ENCODE measurements at regions not wholly inside any gene's neighbourhood (a gene's known extent, or its start where the extent isn't known, plus 50 kb on each side); places are given as distances from the start of the nearest gene placed in this dataset.

GRCh38 chr18:65547046-65547445, 203.8 kb upstream of the CDH7 start:
- H3K36me3 ChIP-seq (ENCODE audit: insufficient read depth, low read length) = no peaks in the 10 kb centered on the region
- peaks cover 4% of the 10 kb centered on the region for H3K9me3 ChIP-seq (replicated peaks; ENCODE audit: low read length)
- no peaks in the 10 kb centered on the region for H3K27me3 ChIP-seq (ENCODE audit: control insufficient read depth, insufficient read depth, low read length)
- H3K4me2 ChIP-seq (ENCODE audit: low read length) = no peak overlapping the region
- H3K9ac ChIP-seq (ENCODE audit: low read depth, low read length) = no peak overlapping the region
- no peak overlapping the region for H3K4me3 ChIP-seq (ENCODE audit: low read length)
- H3K4me1 ChIP-seq (ENCODE audit: control insufficient read depth, insufficient read depth, low read length) = no peaks in the 10 kb centered on the region

DNA sequence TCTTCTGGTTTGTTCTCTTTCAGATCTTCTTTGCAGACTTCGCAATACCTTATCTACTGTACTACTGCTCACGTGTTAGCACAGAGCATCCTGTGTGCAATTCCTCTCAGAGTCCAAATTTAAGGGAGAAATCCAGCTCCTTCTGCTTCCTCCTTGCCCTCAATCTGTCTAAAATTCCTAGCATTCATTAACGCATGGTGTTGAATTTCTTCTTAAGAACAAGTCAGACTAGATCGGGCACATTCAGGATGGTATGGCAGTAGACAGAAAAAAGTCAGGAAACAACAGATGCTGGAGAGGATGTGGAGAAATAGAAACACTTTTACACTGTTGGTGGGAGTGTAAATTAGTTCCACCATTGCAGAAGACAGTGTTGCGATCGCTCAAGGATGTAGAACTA, 206.1 kb upstream of the CDH7 start:
- H3K9me3 ChIP-seq (replicated peaks; ENCODE audit: low read length) = peaks cover 4% of the 10 kb centered on the region
- no peak overlapping the region for H3K4me3 ChIP-seq (ENCODE audit: low read length)
- no peak overlapping the region for H3K9ac ChIP-seq (ENCODE audit: low read depth, low read length)
- H3K4me2 ChIP-seq (ENCODE audit: low read length) = no peak overlapping the region
- no peaks in the 10 kb centered on the region for H3K4me1 ChIP-seq (ENCODE audit: control insufficient read depth, insufficient read depth, low read length)
- no peaks in the 10 kb centered on the region for H3K36me3 ChIP-seq (ENCODE audit: insufficient read depth, low read length)
- H3K27me3 ChIP-seq (ENCODE audit: control insufficient read depth, insufficient read depth, low read length) = no peaks in the 10 kb centered on the region

DNA sequence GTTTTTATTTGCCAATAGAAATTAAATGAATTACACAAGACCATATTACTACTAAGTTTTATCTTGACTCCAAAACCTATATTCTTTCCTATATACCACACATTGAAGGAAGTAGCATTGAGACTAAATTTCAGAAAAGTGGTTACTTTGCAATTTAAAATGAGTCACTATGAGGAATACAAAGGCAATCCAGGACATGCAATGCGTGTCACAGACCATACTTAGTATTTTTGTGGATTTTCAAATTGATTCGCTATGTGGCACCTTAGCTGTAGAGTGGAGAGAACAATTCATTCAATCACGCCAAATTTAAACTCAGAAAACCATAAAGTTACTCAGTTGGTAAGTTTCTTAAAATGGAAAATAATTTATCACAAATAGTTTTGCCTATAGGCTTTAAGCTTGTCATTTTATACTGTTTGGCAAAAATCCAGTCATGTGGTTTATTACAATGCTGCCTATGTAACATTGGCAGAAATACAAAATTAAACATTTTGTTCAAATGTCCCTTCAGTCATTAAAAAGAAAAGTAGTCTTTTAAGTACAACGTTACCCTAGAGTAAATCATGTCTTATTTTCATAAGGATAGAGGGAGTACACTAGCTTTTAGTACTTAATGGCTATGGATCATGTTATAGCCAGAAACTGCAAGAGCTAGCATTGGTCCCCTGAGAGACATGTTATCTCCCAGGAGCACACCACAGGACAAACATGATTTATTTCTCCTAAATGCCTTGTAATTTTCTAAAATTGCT, 222.8 kb upstream of the CDH7 start:
- no peaks in the 10 kb centered on the region for H3K36me3 ChIP-seq (ENCODE audit: insufficient read depth, low read length)
- peaks cover 9% of the 10 kb centered on the region for H3K9me3 ChIP-seq (replicated peaks; ENCODE audit: low read length)
- no peak overlapping the region for H3K4me2 ChIP-seq (ENCODE audit: low read length)
- H3K4me3 ChIP-seq (ENCODE audit: low read length) = no peak overlapping the region
- no peaks in the 10 kb centered on the region for H3K4me1 ChIP-seq (ENCODE audit: control insufficient read depth, insufficient read depth, low read length)
- H3K27me3 ChIP-seq (ENCODE audit: control insufficient read depth, insufficient read depth, low read length) = no peaks in the 10 kb centered on the region
- no peak overlapping the region for H3K9ac ChIP-seq (ENCODE audit: low read depth, low read length)

GRCh38 chr18:65526099-65526498, 224.7 kb upstream of the CDH7 start:
- Histone ChIP-seq H3K9me3 (replicated peaks; ENCODE audit: low read length) (peaks cover 9% of the 10 kb centered on the region), H3K9ac (ENCODE audit: low read depth, low read length) (no peak overlapping the region)

DNA sequence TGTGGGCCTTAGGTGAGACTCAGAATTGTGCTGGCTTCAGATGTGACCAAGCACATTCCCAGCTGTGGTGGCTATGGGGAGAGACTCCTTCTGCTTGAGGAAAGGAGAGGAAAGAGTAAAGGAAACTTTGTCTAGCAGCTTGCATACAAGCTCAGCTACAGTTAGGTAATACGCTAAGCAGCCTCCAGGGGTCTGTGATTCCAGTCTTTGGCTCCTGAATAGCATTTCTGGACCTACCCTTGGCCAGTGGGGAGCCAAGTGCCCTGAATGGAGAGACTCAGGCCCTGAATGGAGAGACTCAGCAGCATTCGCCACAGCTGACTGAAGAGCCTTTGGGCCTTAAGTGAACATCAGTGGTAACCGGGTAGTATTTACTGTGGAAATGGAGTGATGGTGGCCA, 227.4 kb upstream of the CDH7 start:
- Histone ChIP-seq H3K4me3 (ENCODE audit: low read length) (no peak overlapping the region), H3K27me3 (ENCODE audit: control insufficient read depth, insufficient read depth, low read length) (no peaks in the 10 kb centered on the region), H3K4me2 (ENCODE audit: low read length) (no peak overlapping the region), H3K4me1 (ENCODE audit: control insufficient read depth, insufficient read depth, low read length) (no peaks in the 10 kb centered on the region), H3K9me3 (replicated peaks; ENCODE audit: low read length) (peaks cover 9% of the 10 kb centered on the region), H3K9ac (ENCODE audit: low read depth, low read length) (no peak overlapping the region), H3K36me3 (ENCODE audit: insufficient read depth, low read length) (no peaks in the 10 kb centered on the region)

More at GRCh38 chr18:65526099-65526498, 224.7 kb upstream of the CDH7 start:
- H3K4me2 ChIP-seq (ENCODE audit: low read length) = no peak overlapping the region
- no peaks in the 10 kb centered on the region for H3K27me3 ChIP-seq (ENCODE audit: control insufficient read depth, insufficient read depth, low read length)
- H3K36me3 ChIP-seq (ENCODE audit: insufficient read depth, low read length) = no peaks in the 10 kb centered on the region
- no peaks in the 10 kb centered on the region for H3K4me1 ChIP-seq (ENCODE audit: control insufficient read depth, insufficient read depth, low read length)
- H3K4me3 ChIP-seq (ENCODE audit: low read length) = no peak overlapping the region

DNA sequence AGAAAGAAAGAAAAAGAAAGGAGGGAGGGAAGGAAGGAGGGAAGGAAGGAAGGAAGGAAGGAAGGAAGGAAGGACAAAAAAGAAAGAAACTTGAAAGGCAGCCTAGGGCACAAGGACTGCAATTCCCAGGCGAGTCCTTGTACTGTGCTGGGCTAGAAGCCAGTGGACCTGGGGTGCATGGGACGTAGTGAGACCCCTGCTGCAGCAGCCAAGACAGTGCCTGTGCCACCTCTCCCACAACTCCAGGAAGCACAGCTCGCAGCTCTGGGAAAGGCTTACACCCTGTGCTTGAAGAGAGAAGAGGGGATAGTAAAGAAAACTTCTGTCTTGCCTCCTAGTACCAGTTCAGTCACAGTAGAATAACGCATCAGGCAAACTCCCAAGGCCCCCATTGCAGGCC, 227.9 kb upstream of the CDH7 start:
- H3K9me3 ChIP-seq (replicated peaks; ENCODE audit: low read length) = peaks cover 9% of the 10 kb centered on the region
- H3K36me3 ChIP-seq (ENCODE audit: insufficient read depth, low read length) = no peaks in the 10 kb centered on the region
- H3K4me1 ChIP-seq (ENCODE audit: control insufficient read depth, insufficient read depth, low read length) = no peaks in the 10 kb centered on the region

GRCh38 chr18:65516209-65516608, 234.6 kb upstream of the CDH7 start:
- Histone ChIP-seq H3K9ac (ENCODE audit: low read depth, low read length) (no peak overlapping the region), H3K27me3 (ENCODE audit: control insufficient read depth, insufficient read depth, low read length) (no peaks in the 10 kb centered on the region), H3K4me2 (ENCODE audit: low read length) (no peak overlapping the region), H3K36me3 (ENCODE audit: insufficient read depth, low read length) (no peaks in the 10 kb centered on the region), H3K9me3 (replicated peaks; ENCODE audit: low read length) (peaks cover 5% of the 10 kb centered on the region), H3K4me3 (ENCODE audit: low read length) (no peak overlapping the region), H3K4me1 (ENCODE audit: control insufficient read depth, insufficient read depth, low read length) (no peaks in the 10 kb centered on the region)

More for the DNA sequence above, 227.9 kb upstream of the CDH7 start:
- no peak overlapping the region for H3K9ac ChIP-seq (ENCODE audit: low read depth, low read length)
- H3K4me2 ChIP-seq (ENCODE audit: low read length) = no peak overlapping the region
- no peaks in the 10 kb centered on the region for H3K27me3 ChIP-seq (ENCODE audit: control insufficient read depth, insufficient read depth, low read length)
- no peak overlapping the region for H3K4me3 ChIP-seq (ENCODE audit: low read length)

GRCh38 chr18:65498605-65499004, 252.2 kb upstream of the CDH7 start:
- Histone ChIP-seq H3K36me3 (ENCODE audit: insufficient read depth, low read length) (no peaks in the 10 kb centered on the region), H3K27me3 (ENCODE audit: control insufficient read depth, insufficient read depth, low read length) (no peaks in the 10 kb centered on the region), H3K4me1 (ENCODE audit: control insufficient read depth, insufficient read depth, low read length) (no peaks in the 10 kb centered on the region), H3K9ac (ENCODE audit: low read depth, low read length) (no peak overlapping the region), H3K4me3 (ENCODE audit: low read length) (no peak overlapping the region), H3K9me3 (replicated peaks; ENCODE audit: low read length) (no peaks in the 10 kb centered on the region), H3K4me2 (ENCODE audit: low read length) (no peak overlapping the region)

DNA sequence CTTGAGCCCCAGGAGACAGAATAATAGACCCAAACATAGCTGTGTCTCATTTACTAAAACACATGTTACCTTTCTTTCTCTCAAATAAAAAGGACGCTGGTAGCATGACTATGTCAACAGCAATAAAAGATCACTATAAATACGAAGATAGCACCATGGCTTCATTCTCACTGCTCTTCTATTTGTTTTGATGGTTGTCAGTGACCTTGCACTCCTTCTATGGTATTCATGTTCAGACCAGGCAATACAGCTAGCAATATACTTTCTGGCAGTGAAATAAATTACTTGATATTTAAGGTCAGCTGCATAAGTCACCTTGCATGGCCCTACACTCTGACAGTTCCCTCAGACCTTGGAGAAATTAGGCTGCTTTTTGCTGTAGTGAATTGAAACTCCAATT, 263.2 kb upstream of the CDH7 start:
- H3K9ac ChIP-seq (ENCODE audit: low read depth, low read length) = no peak overlapping the region
- H3K4me2 ChIP-seq (ENCODE audit: low read length) = no peak overlapping the region
- H3K9me3 ChIP-seq (replicated peaks; ENCODE audit: low read length) = no peaks in the 10 kb centered on the region
- no peaks in the 10 kb centered on the region for H3K36me3 ChIP-seq (ENCODE audit: insufficient read depth, low read length)
- no peaks in the 10 kb centered on the region for H3K27me3 ChIP-seq (ENCODE audit: control insufficient read depth, insufficient read depth, low read length)
- no peak overlapping the region for H3K4me3 ChIP-seq (ENCODE audit: low read length)
- no peaks in the 10 kb centered on the region for H3K4me1 ChIP-seq (ENCODE audit: control insufficient read depth, insufficient read depth, low read length)

GRCh38 chr18:65477455-65477854, 273.4 kb upstream of the CDH7 start:
- no peak overlapping the region for H3K4me3 ChIP-seq (ENCODE audit: low read length)
- H3K27me3 ChIP-seq (ENCODE audit: control insufficient read depth, insufficient read depth, low read length) = no peaks in the 10 kb centered on the region
- H3K9ac ChIP-seq (ENCODE audit: low read depth, low read length) = no peak overlapping the region
- H3K9me3 ChIP-seq (replicated peaks; ENCODE audit: low read length) = no peaks in the 10 kb centered on the region
- H3K4me1 ChIP-seq (ENCODE audit: control insufficient read depth, insufficient read depth, low read length) = no peaks in the 10 kb centered on the region
- H3K4me2 ChIP-seq (ENCODE audit: low read length) = no peak overlapping the region
- H3K36me3 ChIP-seq (ENCODE audit: insufficient read depth, low read length) = no peaks in the 10 kb centered on the region

- Histone ChIP-seq H3K4me2 (ENCODE audit: low read length) (no peak overlapping the region), H3K27me3 (ENCODE audit: control insufficient read depth, insufficient read depth, low read length) (no peaks in the 10 kb centered on the region), H3K9ac (ENCODE audit: low read depth, low read length) (no peak overlapping the region), H3K4me1 (ENCODE audit: control insufficient read depth, insufficient read depth, low read length) (no peaks in the 10 kb centered on the region), H3K4me3 (ENCODE audit: low read length) (no peak overlapping the region), H3K36me3 (ENCODE audit: insufficient read depth, low read length) (no peaks in the 10 kb centered on the region), H3K9me3 (replicated peaks; ENCODE audit: low read length) (peaks cover 4% of the 10 kb centered on the region)
Measured at GRCh38 chr18:65468881-65469280, 281.9 kb upstream of the CDH7 start.

GRCh38 chr18:65464361-65464760, 286.5 kb upstream of the CDH7 start:
- Histone ChIP-seq H3K4me3 (ENCODE audit: low read length) (no peak overlapping the region), H3K4me1 (ENCODE audit: control insufficient read depth, insufficient read depth, low read length) (no peaks in the 10 kb centered on the region), H3K9ac (ENCODE audit: low read depth, low read length) (no peak overlapping the region), H3K4me2 (ENCODE audit: low read length) (no peak overlapping the region), H3K9me3 (replicated peaks; ENCODE audit: low read length) (peaks cover 4% of the 10 kb centered on the region), H3K36me3 (ENCODE audit: insufficient read depth, low read length) (no peaks in the 10 kb centered on the region), H3K27me3 (ENCODE audit: control insufficient read depth, insufficient read depth, low read length) (no peaks in the 10 kb centered on the region)
